ENCODE measurements at regions not wholly inside any gene's neighbourhood (a gene's known extent, or its start where the extent isn't known, plus 50 kb on each side); places are given as distances from the start of the nearest gene placed in this dataset.

DNA sequence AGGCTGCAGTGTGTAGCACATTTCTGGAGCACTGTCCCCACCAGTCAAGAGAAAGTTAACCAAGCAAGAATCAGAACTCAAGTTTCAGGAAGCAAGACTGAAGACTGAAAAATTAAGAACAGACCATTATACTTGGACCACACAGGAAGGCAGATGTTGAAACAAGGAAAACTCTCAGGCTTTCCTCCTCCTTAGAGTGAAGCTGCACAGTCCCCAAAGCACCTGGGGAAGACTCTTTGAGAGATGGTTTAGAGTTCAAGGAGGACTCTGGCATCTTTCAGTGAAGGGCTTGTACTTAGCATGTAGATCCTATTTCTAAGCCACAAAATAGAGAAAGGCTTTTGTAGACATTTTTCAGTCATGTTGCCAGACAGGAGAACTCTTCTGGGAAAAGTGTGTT is 113.7 kb upstream of the KCTD3 start:
- BruUV-seq (replicated peaks), result no TSS peak
- Mint-ChIP-seq H3K36me3 (ENCODE audit: insufficient read depth, unreplicated experiment) (no peaks in the 10 kb centered on the region), H3K27ac (ENCODE audit: low read depth, unreplicated experiment) (no peak overlapping the region), H3K9me3 (ENCODE audit: unreplicated experiment) (no peaks in the 10 kb centered on the region), H3K27me3 (ENCODE audit: insufficient read depth, unreplicated experiment) (no peaks in the 10 kb centered on the region), H3K4me3 (ENCODE audit: unreplicated experiment) (no peak overlapping the region), H3K4me1 (ENCODE audit: insufficient read depth, unreplicated experiment) (peaks cover 6% of the 10 kb centered on the region)
- DNase-seq (ENCODE audit: unreplicated experiment), result no peak
- ChIA-PET POLR2A (interaction anchor here (1.6 to 2.6 kb wide), 3 partner anchors 10 to 22 kb away, joined by 4 to 11 read pairs (median 4); no protein-coding TSS in a partner anchor), CTCF (interaction anchor here (1.0 to 1.6 kb wide), 2 partner anchors 9 to 10 kb away, joined by 3 to 5 read pairs; no protein-coding TSS in a partner anchor)
- intact Hi-C loops (cut with micrococcal nuclease), result no loop called here
- TF ChIP-seq, protein P1, sequence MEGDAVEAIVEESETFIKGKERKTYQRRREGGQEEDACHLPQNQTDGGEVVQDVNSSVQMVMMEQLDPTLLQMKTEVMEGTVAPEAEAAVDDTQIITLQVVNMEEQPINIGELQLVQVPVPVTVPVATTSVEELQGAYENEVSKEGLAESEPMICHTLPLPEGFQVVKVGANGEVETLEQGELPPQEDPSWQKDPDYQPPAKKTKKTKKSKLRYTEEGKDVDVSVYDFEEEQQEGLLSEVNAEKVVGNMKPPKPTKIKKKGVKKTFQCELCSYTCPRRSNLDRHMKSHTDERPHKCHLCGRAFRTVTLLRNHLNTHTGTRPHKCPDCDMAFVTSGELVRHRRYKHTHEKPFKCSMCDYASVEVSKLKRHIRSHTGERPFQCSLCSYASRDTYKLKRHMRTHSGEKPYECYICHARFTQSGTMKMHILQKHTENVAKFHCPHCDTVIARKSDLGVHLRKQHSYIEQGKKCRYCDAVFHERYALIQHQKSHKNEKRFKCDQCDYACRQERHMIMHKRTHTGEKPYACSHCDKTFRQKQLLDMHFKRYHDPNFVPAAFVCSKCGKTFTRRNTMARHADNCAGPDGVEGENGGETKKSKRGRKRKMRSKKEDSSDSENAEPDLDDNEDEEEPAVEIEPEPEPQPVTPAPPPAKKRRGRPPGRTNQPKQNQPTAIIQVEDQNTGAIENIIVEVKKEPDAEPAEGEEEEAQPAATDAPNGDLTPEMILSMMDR (IDR thresholded peaks at IDR 0.05; ENCODE audit: unreplicated experiment), result no peak

DNA sequence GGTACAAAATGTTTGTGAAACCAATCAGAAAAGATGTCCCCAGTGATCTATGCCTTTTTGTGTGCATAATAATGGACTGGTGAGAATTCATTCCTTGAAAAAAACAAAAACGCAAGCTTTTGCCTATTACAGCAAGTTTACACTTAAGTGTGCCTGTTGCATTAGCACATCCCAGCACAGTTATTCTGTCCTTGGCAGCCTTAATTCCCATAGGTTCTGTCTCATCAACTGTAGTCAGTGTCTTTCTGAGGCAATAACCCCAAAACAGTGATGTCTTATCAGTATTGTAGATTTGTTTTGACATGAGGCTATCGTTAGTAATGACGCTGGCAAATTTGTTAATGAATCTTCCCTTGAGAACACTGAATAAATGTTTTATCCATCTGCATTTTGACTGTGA is 109.9 kb upstream of the KCTD3 start:
- Mint-ChIP-seq H3K27ac (ENCODE audit: low read depth, unreplicated experiment) (no peak overlapping the region), H3K36me3 (ENCODE audit: insufficient read depth, unreplicated experiment) (no peaks in the 10 kb centered on the region), H3K4me3 (ENCODE audit: unreplicated experiment) (no peak overlapping the region), H3K9me3 (ENCODE audit: unreplicated experiment) (no peaks in the 10 kb centered on the region), H3K4me1 (ENCODE audit: insufficient read depth, unreplicated experiment) (peaks cover 6% of the 10 kb centered on the region), H3K27me3 (ENCODE audit: insufficient read depth, unreplicated experiment) (no peaks in the 10 kb centered on the region)
- DNase-seq (ENCODE audit: unreplicated experiment), result no peak
- no TSS peak for BruUV-seq (replicated peaks)
- intact Hi-C loops (cut with micrococcal nuclease), result no loop called here
- ChIA-PET CTCF (interaction anchor here (0.6 kb wide), 1 partner anchor 11 kb away, joined by 3 read pairs; no protein-coding TSS in a partner anchor), POLR2A (no interaction called here)
- TF ChIP-seq, protein P1 (IDR thresholded peaks at IDR 0.05; ENCODE audit: unreplicated experiment), result no peak

DNA sequence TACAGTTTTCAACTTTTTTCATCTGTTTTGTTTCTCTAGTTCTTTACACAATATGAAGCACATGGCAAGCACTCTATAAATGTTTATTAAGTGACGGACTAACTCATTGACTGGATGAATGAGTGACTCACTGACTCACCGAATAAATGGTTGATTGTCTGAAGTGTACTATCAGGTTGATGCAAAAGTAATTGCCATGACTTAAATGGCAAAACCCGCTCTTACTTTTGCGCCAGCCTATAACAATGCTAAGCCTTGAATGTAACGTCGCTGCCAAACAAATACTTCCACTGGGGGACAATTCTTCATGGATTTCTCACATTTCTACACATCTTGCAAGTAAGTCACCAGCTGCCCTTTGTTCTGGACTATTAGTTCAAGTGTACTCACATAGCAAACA is 109.0 kb upstream of the KCTD3 start:
- intact Hi-C loops (cut with micrococcal nuclease), result no loop called here
- Mint-ChIP-seq H3K9me3 (ENCODE audit: unreplicated experiment) (no peaks in the 10 kb centered on the region), H3K4me3 (ENCODE audit: unreplicated experiment) (no peak overlapping the region), H3K4me1 (ENCODE audit: insufficient read depth, unreplicated experiment) (peaks cover 6% of the 10 kb centered on the region), H3K27ac (ENCODE audit: low read depth, unreplicated experiment) (no peak overlapping the region), H3K36me3 (ENCODE audit: insufficient read depth, unreplicated experiment) (no peaks in the 10 kb centered on the region), H3K27me3 (ENCODE audit: insufficient read depth, unreplicated experiment) (no peaks in the 10 kb centered on the region)
- TF ChIP-seq, protein P1 (IDR thresholded peaks at IDR 0.05; ENCODE audit: unreplicated experiment), result no peak
- POLR2A ChIA-PET, result interaction anchor here (2.7 kb wide), 1 partner anchor 18 kb away, joined by 13 read pairs; no protein-coding TSS in a partner anchor
- CTCF ChIA-PET, result interaction anchor here (0.6 kb wide), 1 partner anchor 322 kb away, joined by 3 read pairs; no protein-coding TSS in a partner anchor
- no peak for DNase-seq (ENCODE audit: unreplicated experiment)
- no TSS peak for BruUV-seq (replicated peaks)

DNA sequence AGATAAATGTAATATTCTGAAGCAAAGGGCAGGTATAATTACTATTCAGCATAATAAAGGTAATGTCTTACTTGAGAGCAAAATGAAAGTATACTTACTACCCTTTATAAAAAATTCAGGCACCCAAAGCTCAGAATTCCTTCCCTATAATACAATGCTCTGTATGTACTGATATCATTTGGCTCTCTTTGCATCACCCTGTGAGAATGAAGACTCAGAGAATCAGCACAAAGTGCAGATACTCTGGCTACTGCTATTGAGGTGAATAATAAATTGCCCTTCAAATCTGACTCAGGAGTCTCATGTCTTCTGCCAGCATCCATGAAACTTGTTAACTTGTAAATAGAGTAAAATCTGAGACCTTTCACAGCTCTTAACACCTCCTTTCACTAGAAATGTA is 108.5 kb upstream of the KCTD3 start:
- no peak for DNase-seq (ENCODE audit: unreplicated experiment)
- Mint-ChIP-seq H3K27me3 (ENCODE audit: insufficient read depth, unreplicated experiment) (no peaks in the 10 kb centered on the region), H3K27ac (ENCODE audit: low read depth, unreplicated experiment) (no peak overlapping the region), H3K9me3 (ENCODE audit: unreplicated experiment) (no peaks in the 10 kb centered on the region), H3K4me3 (ENCODE audit: unreplicated experiment) (no peak overlapping the region), H3K4me1 (ENCODE audit: insufficient read depth, unreplicated experiment) (peaks cover 6% of the 10 kb centered on the region), H3K36me3 (ENCODE audit: insufficient read depth, unreplicated experiment) (no peaks in the 10 kb centered on the region)
- TF ChIP-seq, protein P1 (IDR thresholded peaks at IDR 0.05; ENCODE audit: unreplicated experiment), result no peak
- BruUV-seq (replicated peaks), result no TSS peak
- ChIA-PET CTCF (interaction anchor here (0.6 to 1.1 kb wide), 5 partner anchors 16 to 1183 kb away, joined by 3 to 4 read pairs (median 3); no protein-coding TSS in a partner anchor), POLR2A (interaction anchor here (0.6 to 2.7 kb wide), 2 partner anchors 17 to 31 kb away, joined by 3 to 13 read pairs; no protein-coding TSS in a partner anchor)
- intact Hi-C loops (cut with micrococcal nuclease), result no loop called here

All from MCF 10A (cell line).